HepG2 (cell line): ENCODE measurements at regions not wholly inside any gene's neighbourhood (a gene's known extent, or its start where the extent isn't known, plus 50 kb on each side); places are given as distances from the start of the nearest gene placed in this dataset.

Source experiments
- ATAC-seq: fragments of 200-7000 bp; cut with Tn5 transposase; 3 replicates; pipeline ENCODE4 v1.9.1; 2020; ENCODE audit warnings: mild to moderate bottlenecking, moderate library complexity
- BruUV-seq: library from RNA; stranded (reverse); fragments of 400-500 nt; replicated peaks from 2 replicates; lab custom pipeline; 2021; lab: Mats Ljungman, UMichigan
- CTCF ChIA-PET: fragments of 300-600 bp; formaldehyde crosslinking; extraction: SDS; loops from one replicate; lab custom pipeline; 2021; ENCODE audit warnings: low total read pairs, inconsistent platforms, low intra/inter-chr PET ratio; lab: Yijun Ruan, JAX
- POLR2A ChIA-PET: fragments of 350-600 bp; sonication (Branson Sonifier 250); formaldehyde crosslinking; loops from one replicate; lab custom pipeline; 2020; ENCODE audit warnings: antibody characterized with exemption, inconsistent platforms; lab: Yijun Ruan, JAX
- DNase-seq: peaks from one replicate; pipeline ENCODE4 v3.0.0-alpha.2; 2015; ENCODE audit warnings: low spot score
- FAIRE-seq: peaks from 3 replicates; lab custom pipeline; 2011; peaks lifted over from hg19 to GRCh38; lab: Jason Lieb, UNC
- H2AFZ ChIP-seq: one replicate; pipeline ENCODE4 v1.6.1; 2011; ENCODE audit warnings: low read length, inconsistent platforms
- H3K27ac ChIP-seq: fragments of 300-600 bp; 3 replicates; pipeline ENCODE4 v1.8.0; 2011; ENCODE audit warnings: mixed run types, mild to moderate bottlenecking, mixed read lengths, low read length, inconsistent platforms; ENCODE audit not compliant: insufficient read depth; ENCODE audit errors: extremely low read length
- H3K27me3 ChIP-seq, 2 experiments: fragments of 200-600 bp in 1 of 2; 2 replicates in 1 of 2; 3 replicates in 1 of 2; pipeline versions ENCODE4 v1.6.0 to v1.8.0; 2011; ENCODE audit warnings: low read length in 2 of 2, mild to moderate bottlenecking in 2 of 2, moderate library complexity in 2 of 2, inconsistent platforms in 1 of 2; ENCODE audit not compliant: insufficient read depth in 2 of 2, control insufficient read depth in 1 of 2
- H3K36me3 ChIP-seq, 2 experiments: fragments of 200-600 bp in 1 of 2; replicated peaks in 1 of 2; 2 replicates in 1 of 2; 3 replicates in 1 of 2; pipeline versions ENCODE4 v1.5.1 to v1.8.0; 2011; ENCODE audit warnings: low read length in 2 of 2, inconsistent platforms in 1 of 2; ENCODE audit not compliant: insufficient read depth in 2 of 2, control insufficient read depth in 1 of 2
- H3K4me1 ChIP-seq: 2 replicates; pipeline ENCODE4 v1.5.1; 2012; ENCODE audit warnings: low read length, inconsistent platforms; ENCODE audit not compliant: insufficient read depth
- H3K4me2 ChIP-seq: 2 replicates; pipeline ENCODE4 v1.6.0; 2011; ENCODE audit warnings: low read depth, low read length, inconsistent platforms
- H3K4me3 ChIP-seq, 3 experiments: fragments of 200-600 bp in 1 of 3; sonication (generic), shearing (Covaris generic) in 1 of 3; replicated peaks in 1 of 3; 2 replicates each; pipeline ENCODE4 v1.5.1; 2011 to 2016; ENCODE audit warnings: low read length in 3 of 3, inconsistent platforms in 2 of 3, low read depth in 2 of 3, mild to moderate bottlenecking in 2 of 3, control low read depth in 1 of 3, mixed read lengths in 1 of 3; ENCODE audit not compliant: insufficient read depth in 1 of 3
- H3K79me2 ChIP-seq: one replicate; pipeline ENCODE4 v1.6.1; 2011; ENCODE audit warnings: low read length, inconsistent platforms; ENCODE audit not compliant: insufficient read depth
- H3K9ac ChIP-seq: 2 replicates; pipeline ENCODE4 v1.6.0; 2011; ENCODE audit warnings: mild to moderate bottlenecking, low read depth, low read length, inconsistent platforms; ENCODE audit not compliant: insufficient read depth
- H3K9me3 ChIP-seq: 2 replicates; pipeline ENCODE4 v1.5.1; 2012; ENCODE audit warnings: mild to moderate bottlenecking, low read length
- H4K20me1 ChIP-seq: 2 replicates; pipeline ENCODE4 v1.6.0; 2011; ENCODE audit warnings: inconsistent platforms, mild to moderate bottlenecking, low read length, moderate library complexity; ENCODE audit not compliant: insufficient read depth
- ARHGAP35 ChIP-seq: sonication (generic); formaldehyde crosslinking; IDR thresholded peaks from 2 replicates; pipeline ENCODE4 v1.9.0; 2022; ENCODE audit warnings: mild to moderate bottlenecking, inconsistent platforms, moderate library complexity, missing genetic modification reagents, borderline replicate concordance
- CENPT ChIP-seq: sonication (generic); formaldehyde crosslinking; IDR thresholded peaks from 2 replicates; pipeline ENCODE4 v1.8.0; 2022; ENCODE audit warnings: low read depth, mild to moderate bottlenecking, moderate library complexity, missing genetic modification reagents
- DR1 ChIP-seq: sonication (generic); formaldehyde crosslinking; IDR thresholded peaks from 2 replicates; pipeline ENCODE4 v1.8.0; 2021; ENCODE audit warnings: mild to moderate bottlenecking, missing genetic modification reagents, inconsistent platforms
- GATAD2A ChIP-seq: IDR thresholded peaks from 2 replicates; pipeline ENCODE4 v1.6.1; 2016
- KDM2A ChIP-seq: sonication (generic); formaldehyde crosslinking; IDR thresholded peaks from 2 replicates; pipeline ENCODE4 v1.4.0; 2020; ENCODE audit warnings: low read depth, missing genetic modification reagents, borderline replicate concordance
- LCORL ChIP-seq, 2 experiments: fragments of 450-650 bp in 1 of 2; sonication (generic) in 1 of 2; formaldehyde crosslinking in 1 of 2; IDR thresholded peaks; 2 replicates each; pipeline versions ENCODE4 v1.5.0 to v1.6.1; 2017 to 2020; ENCODE audit warnings: antibody characterized with exemption in 1 of 2, missing genetic modification reagents in 1 of 2
- LRRFIP1 ChIP-seq: sonication (generic); formaldehyde crosslinking; conservative IDR thresholded peaks from 2 replicates; pipeline ENCODE4 v1.4.0; 2020; ENCODE audit warnings: missing genetic modification reagents
- MED13 ChIP-seq: sonication (generic); formaldehyde crosslinking; IDR thresholded peaks from 2 replicates; pipeline ENCODE4 v1.5.0; 2020; ENCODE audit warnings: missing genetic modification reagents
- NFKB2 ChIP-seq: sonication (generic); formaldehyde crosslinking; IDR thresholded peaks from 2 replicates; pipeline ENCODE4 v1.4.0; 2020; ENCODE audit warnings: missing genetic modification reagents, borderline replicate concordance
- NFYC ChIP-seq: IDR thresholded peaks from 2 replicates; pipeline ENCODE4 v1.6.1; 2016; ENCODE audit warnings: missing genetic modification reagents, missing compliant biosample characterization
- PBX3 ChIP-seq: sonication (generic); formaldehyde crosslinking; IDR thresholded peaks from 2 replicates; pipeline ENCODE4 v1.8.1; 2023; ENCODE audit warnings: missing genetic modification reagents, inconsistent platforms, borderline replicate concordance
- RBM39 ChIP-seq: fragments of 200-400 bp; formaldehyde crosslinking; IDR thresholded peaks from one replicate; pipeline ENCODE4 v1.6.1; 2018; ENCODE audit warnings: antibody characterized with exemption, mild to moderate bottlenecking, low read depth, low read length; ENCODE audit not compliant: poor library complexity, severe bottlenecking
- SOX6 ChIP-seq, 2 experiments: fragments of 450-650 bp in 1 of 2; sonication (generic) in 1 of 2; formaldehyde crosslinking in 1 of 2; IDR thresholded peaks; 2 replicates each; pipeline versions ENCODE4 v1.4.0 to v1.6.1; 2017 to 2020; ENCODE audit warnings: antibody characterized with exemption in 1 of 2, mild to moderate bottlenecking in 1 of 2, missing genetic modification reagents in 1 of 2
- THAP8 ChIP-seq: sonication (generic); formaldehyde crosslinking; IDR thresholded peaks from 2 replicates; pipeline ENCODE4 v1.5.1; 2020; ENCODE audit warnings: missing genetic modification reagents, mild to moderate bottlenecking, borderline replicate concordance
- ZNF296 ChIP-seq: sonication (generic); formaldehyde crosslinking; conservative IDR thresholded peaks from 2 replicates; pipeline ENCODE4 v1.5.0; 2020; ENCODE audit warnings: mild to moderate bottlenecking, missing genetic modification reagents
- ZNF557 ChIP-seq: sonication (generic); formaldehyde crosslinking; IDR thresholded peaks from 2 replicates; pipeline ENCODE4 v1.4.0; 2020; ENCODE audit warnings: missing genetic modification reagents
- ZNF614 ChIP-seq: IDR thresholded peaks from 2 replicates; pipeline ENCODE4 v1.6.1; 2018; ENCODE audit warnings: missing biosample characterization, missing genetic modification reagents, inconsistent platforms, borderline replicate concordance
- WGBS: methylation state at CpG from one replicate; pipeline ENCODE4 v1.1.6; 2017; ENCODE audit warnings: low lambda C conversion rate; 5-methylcytosine and 5-hydroxymethylcytosine counted together
- in situ Hi-C: cut with HindIII; loops from 2 replicates; pipeline ENCODE4 v1.10.0; 2017; ENCODE audit warnings: low pct_unique_long_range_greater_than_20kb; ENCODE audit not compliant: extremely low pct_ligation_motif_present
- intact Hi-C: fragments of 100-400 bp; cut with micrococcal nuclease; formaldehyde crosslinking; loops from one replicate; pipeline ENCODE4 v1.10.0; 2022; ENCODE audit not compliant: unreplicated experiment

- ATAC-seq (no peak), DNase-seq (no peak), FAIRE-seq (no peak)
- no peak overlapping the region for H3K27ac ChIP-seq
- no peaks in the 10 kb centered on the region for H3K4me1 ChIP-seq
- ChIA-PET CTCF (no interaction called here), POLR2A (no interaction called here)
- intact Hi-C loops (no loop called here), in situ Hi-C loops (no loop called here)
- no peaks in the 10 kb centered on the region for H3K36me3 ChIP-seq
- no peaks in the 10 kb centered on the region for H3K79me2 ChIP-seq
- 5% methylated on average over 5 of the region's 5 CpGs for WGBS
- no peak overlapping the region for H3K4me3 ChIP-seq
- H3K27me3 ChIP-seq: no peaks in the 10 kb centered on the region
- H4K20me1 ChIP-seq: no peaks in the 10 kb centered on the region
- H3K9me3 ChIP-seq: no peaks in the 10 kb centered on the region
- TF ChIP-seq LRRFIP1 (CRISPR knock-in tag): no peak
- no peak for TF ChIP-seq PBX3 (CRISPR knock-in tag)
- TF ChIP-seq SOX6 (IDR thresholded peaks at IDR 0.05): no peak
- no peak for TF ChIP-seq SOX6 (CRISPR knock-in tag; IDR thresholded peaks at IDR 0.05)
- no peak for TF ChIP-seq THAP8 (CRISPR knock-in tag)
- TF ChIP-seq NFYC (CRISPR knock-in tag): no peak
- TF ChIP-seq MED13 (CRISPR knock-in tag): no peak
- TF ChIP-seq KDM2A (CRISPR knock-in tag): no peak
- no peak for TF ChIP-seq ZNF557 (CRISPR knock-in tag)
- TF ChIP-seq ZNF296: no peak
- TF ChIP-seq CENPT (CRISPR knock-in tag): no peak
- no peak for TF ChIP-seq RBM39
- TF ChIP-seq ZNF614 (CRISPR knock-in tag): no peak
- no peak for TF ChIP-seq ARHGAP35 (CRISPR knock-in tag)
- TF ChIP-seq GATAD2A (CRISPR knock-in tag): no peak
- TF ChIP-seq NFKB2: no peak
- TF ChIP-seq LCORL (IDR thresholded peaks at IDR 0.05): no peak
- TF ChIP-seq LCORL (CRISPR knock-in tag; IDR thresholded peaks at IDR 0.05): no peak
- TF ChIP-seq DR1: no peak
- H3K4me2 ChIP-seq: no peak overlapping the region
- H2AFZ ChIP-seq: no peak overlapping the region
- no TSS peak for BruUV-seq
- no peak overlapping the region for H3K9ac ChIP-seq
Observed at GRCh38 chr12:125461831-125462230, 396.6 kb downstream of the AACS start.
